MM.1S (cell line): ENCODE measurements at regions not wholly inside any gene's neighbourhood (a gene's known extent, or its start where the extent isn't known, plus 50 kb on each side); places are given as distances from the start of the nearest gene placed in this dataset.

ENCODE experiments used
- DNase-seq: peaks from one replicate; pipeline ENCODE4 v3.0.0-alpha.2; 2015
- H2AFZ ChIP-seq: fragments of 300-600 bp; sonication (generic); 2 replicates; pipeline ENCODE4 v1.6.0; 2016; ENCODE audit warnings: antibody characterized with exemption, low read length
- H3F3A ChIP-seq: fragments of 300-600 bp; sonication (generic); 2 replicates; pipeline ENCODE4 v1.6.1; 2016; ENCODE audit warnings: mild to moderate bottlenecking, antibody characterized with exemption, low read length, moderate library complexity, mixed read lengths; ENCODE audit not compliant: insufficient read depth
- H3K27ac ChIP-seq: fragments of 300-600 bp; sonication (generic); 2 replicates; pipeline ENCODE4 v1.5.1; 2016; ENCODE audit warnings: mild to moderate bottlenecking, low read length
- H3K27me3 ChIP-seq: fragments of 300-600 bp; sonication (generic); replicated peaks from 2 replicates; pipeline ENCODE4 v1.6.0; 2016; ENCODE audit warnings: low read length; ENCODE audit not compliant: insufficient read depth
- H3K36me3 ChIP-seq: fragments of 300-600 bp; sonication (generic); replicated peaks from 2 replicates; pipeline ENCODE4 v1.6.1; 2016; ENCODE audit warnings: mild to moderate bottlenecking, low read length, mixed read lengths; ENCODE audit not compliant: insufficient read depth
- H3K4me1 ChIP-seq: fragments of 300-600 bp; sonication (generic); 2 replicates; pipeline ENCODE4 v1.6.1; 2016; ENCODE audit warnings: low read length, mixed read lengths
- H3K4me2 ChIP-seq: fragments of 300-600 bp; sonication (generic); 2 replicates; pipeline ENCODE4 v1.6.0; 2016; ENCODE audit warnings: low read depth, low read length
- H3K4me3 ChIP-seq: fragments of 300-600 bp; sonication (generic); 2 replicates; pipeline ENCODE4 v1.5.1; 2016; ENCODE audit warnings: low read length, mixed read lengths
- H3K79me2 ChIP-seq: fragments of 300-600 bp; sonication (generic); 2 replicates; pipeline ENCODE4 v1.6.1; 2016; ENCODE audit warnings: mixed run types, low read length, mixed read lengths
- H3K9ac ChIP-seq: fragments of 300-600 bp; sonication (generic); 2 replicates; pipeline ENCODE4 v1.6.1; 2016; ENCODE audit warnings: low read length, mixed read lengths
- H3K9me2 ChIP-seq: fragments of 300-600 bp; sonication (generic); replicated peaks from 2 replicates; pipeline ENCODE4 v1.6.1; 2016; ENCODE audit warnings: mild to moderate bottlenecking, low read length, mixed read lengths; ENCODE audit not compliant: insufficient read depth
- H3K9me3 ChIP-seq: fragments of 300-600 bp; sonication (generic); replicated peaks from 2 replicates; pipeline ENCODE4 v1.6.1; 2016; ENCODE audit warnings: mild to moderate bottlenecking, low read length, mixed read lengths; ENCODE audit not compliant: insufficient read depth
- H4K20me1 ChIP-seq: fragments of 300-600 bp; sonication (generic); 2 replicates; pipeline ENCODE4 v1.6.1; 2016; ENCODE audit warnings: mild to moderate bottlenecking, low read length, moderate library complexity, mixed read lengths; ENCODE audit not compliant: insufficient read depth
- CTCF ChIP-seq: fragments of 300-600 bp; sonication (generic); IDR thresholded peaks from 2 replicates; pipeline ENCODE4 v1.5.1; 2016; ENCODE audit warnings: antibody characterized with exemption, low read length, mixed read lengths
- EZH2 ChIP-seq: fragments of 300-600 bp; sonication (generic); optimal IDR thresholded peaks from 2 replicates; pipeline ENCODE3; 2017; ENCODE audit warnings: low read depth, mild to moderate bottlenecking, antibody characterized with exemption, low read length, mixed read lengths
- EZH2phosphoT487 ChIP-seq: fragments of 300-600 bp; sonication (generic); IDR thresholded peaks from 2 replicates; pipeline ENCODE4 v1.6.1; 2018; ENCODE audit warnings: antibody characterized with exemption, low read length

GRCh38 chr18:37636831-37637477, 71.4 kb upstream of the CELF4 start:
- no peak for DNase-seq
- Histone ChIP-seq H3K4me2 (no peak overlapping the region), H2AFZ (no peak overlapping the region), H3K27me3 (no peaks in the 10 kb centered on the region), H3K27ac (no peak overlapping the region), H3F3A (no peaks in the 10 kb centered on the region), H3K4me1 (no peaks in the 10 kb centered on the region), H3K79me2 (no peaks in the 10 kb centered on the region), H3K36me3 (no peaks in the 10 kb centered on the region), H3K4me3 (no peak overlapping the region), H4K20me1 (no peaks in the 10 kb centered on the region), H3K9ac (no peak overlapping the region), H3K9me2 (no peaks in the 10 kb centered on the region), H3K9me3 (no peaks in the 10 kb centered on the region)
- TF ChIP-seq EZH2: no peak
- TF ChIP-seq CTCF: no peak
- TF ChIP-seq EZH2phosphoT487: no peak

DNA sequence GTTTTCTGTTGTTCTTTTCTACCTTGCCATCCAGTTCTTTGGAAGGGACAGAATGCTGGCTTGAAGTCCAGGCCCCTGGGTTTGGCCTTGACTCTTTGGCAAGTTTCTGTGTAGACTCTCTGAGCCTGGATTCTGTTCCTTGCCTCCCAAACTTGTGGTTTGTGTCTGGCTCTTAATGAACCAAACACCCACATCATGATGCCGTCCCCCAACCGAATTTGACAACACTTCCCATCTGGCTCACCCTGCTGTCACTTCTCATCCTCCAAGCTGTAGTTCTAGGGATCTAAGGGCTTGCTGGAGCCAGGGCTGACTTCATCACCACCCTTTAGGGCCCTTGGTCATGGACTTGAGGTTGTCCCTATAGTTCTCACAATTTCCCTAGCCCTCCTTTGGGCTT, 68.9 kb upstream of the CELF4 start:
- H3K27ac ChIP-seq: no peak overlapping the region
- no peak overlapping the region for H3K9ac ChIP-seq
- H3K9me2 ChIP-seq: no peaks in the 10 kb centered on the region
- H3K9me3 ChIP-seq: no peaks in the 10 kb centered on the region
- H4K20me1 ChIP-seq: no peaks in the 10 kb centered on the region
- H3K27me3 ChIP-seq: no peaks in the 10 kb centered on the region
- no peaks in the 10 kb centered on the region for H3K79me2 ChIP-seq
- no peak for TF ChIP-seq EZH2
- no peak for TF ChIP-seq EZH2phosphoT487
- TF ChIP-seq CTCF: no peak
- H3K36me3 ChIP-seq: no peaks in the 10 kb centered on the region
- H3K4me2 ChIP-seq: no peak overlapping the region
- DNase-seq: no peak
- no peaks in the 10 kb centered on the region for H3K4me1 ChIP-seq
- no peak overlapping the region for H2AFZ ChIP-seq
- no peaks in the 10 kb centered on the region for H3F3A ChIP-seq
- H3K4me3 ChIP-seq: no peak overlapping the region

DNA sequence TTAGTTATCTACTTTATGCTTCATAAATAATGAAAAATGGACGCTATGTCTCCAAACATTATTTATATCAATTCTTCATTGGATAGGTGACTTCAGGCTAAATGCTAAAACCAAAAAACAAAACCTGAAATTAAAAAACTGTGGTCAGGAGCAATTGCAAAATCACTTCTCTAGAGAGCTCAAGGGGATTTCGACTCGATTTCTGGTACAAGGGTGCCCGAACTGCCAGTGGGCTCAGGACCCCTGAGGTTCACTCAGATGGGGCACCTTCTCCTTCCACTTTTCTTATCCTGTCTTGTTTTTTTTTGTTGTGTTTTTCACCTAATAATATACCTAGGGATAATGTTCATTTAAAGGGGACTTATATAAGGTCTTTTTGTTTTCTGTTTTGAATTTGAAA, 65.8 kb upstream of the CELF4 start:
- no peaks in the 10 kb centered on the region for H3F3A ChIP-seq
- H3K4me2 ChIP-seq: no peak overlapping the region
- no peaks in the 10 kb centered on the region for H3K36me3 ChIP-seq
- TF ChIP-seq EZH2phosphoT487 (no peak), CTCF (no peak), EZH2 (no peak)
- H3K4me3 ChIP-seq: no peak overlapping the region
- H3K9me2 ChIP-seq: no peaks in the 10 kb centered on the region
- H3K27me3 ChIP-seq: no peaks in the 10 kb centered on the region
- DNase-seq: no peak
- H3K79me2 ChIP-seq: no peaks in the 10 kb centered on the region
- H3K9me3 ChIP-seq: no peaks in the 10 kb centered on the region
- no peaks in the 10 kb centered on the region for H3K4me1 ChIP-seq
- no peak overlapping the region for H3K27ac ChIP-seq
- no peak overlapping the region for H2AFZ ChIP-seq
- H4K20me1 ChIP-seq: no peaks in the 10 kb centered on the region
- no peak overlapping the region for H3K9ac ChIP-seq
